Psoas muscle (tissue), 7 donors: ENCODE measurements at regions not wholly inside any gene's neighbourhood (a gene's known extent, or its start where the extent isn't known, plus 50 kb on each side); places are given as distances from the start of the nearest gene placed in this dataset.

Source experiments
- ATAC-seq, 4 donors: fragments of 200-7000 bp; cut with Tn5 transposase; one replicate each; pipeline ENCODE4 v1.9.1; 2020; ENCODE audit warnings: moderate library complexity in 3 of 4, mild to moderate bottlenecking in 2 of 4
- DNase-seq, 2 donors: peaks; one replicate each; pipeline ENCODE4 v3.0.0-alpha.2; 2020
- H3K27ac ChIP-seq: fragments of 200-600 bp; one replicate; pipeline ENCODE4 v1.8.0; 2022
- H3K27me3 ChIP-seq, 3 donors: fragments of 200-600 bp in 1 of 3; one replicate each; pipeline versions ENCODE4 v1.6.1 to v1.8.0; 2013 to 2022; ENCODE audit warnings: low read length in 2 of 3, mild to moderate bottlenecking in 2 of 3, moderate library complexity in 1 of 3; ENCODE audit not compliant: insufficient read depth in 3 of 3
- H3K36me3 ChIP-seq, 2 donors: fragments of 200-600 bp in 1 of 2; one replicate each; pipeline versions ENCODE4 v1.6.1 to v1.8.0; 2013 to 2022; ENCODE audit warnings: low read depth in 1 of 2, mild to moderate bottlenecking in 1 of 2, moderate library complexity in 1 of 2; ENCODE audit not compliant: insufficient read depth in 1 of 2
- H3K4me1 ChIP-seq: fragments of 200-600 bp; one replicate; pipeline ENCODE4 v1.8.0; 2022
- H3K4me3 ChIP-seq: fragments of 200-600 bp; one replicate; pipeline ENCODE4 v1.8.0; 2022; ENCODE audit warnings: mild to moderate bottlenecking
- H3K9me3 ChIP-seq: fragments of 200-600 bp; one replicate; pipeline ENCODE4 v1.8.0; 2022
- CTCF ChIP-seq: fragments of 200-600 bp; IDR thresholded peaks from one replicate; pipeline ENCODE4 v1.8.0; 2022; ENCODE audit warnings: antibody characterized with exemption
- WGBS, 3 donors: extraction: QIAGEN DNeasy Blood & Tissue Kit; methylation state at CpG; one replicate each; pipeline versions ENCODE4 v1.1.6 to v1.1.7; 2013; 5-methylcytosine and 5-hydroxymethylcytosine counted together
- intact Hi-C, 2 donors: fragments of 100-400 bp; cut with DNase I; formaldehyde crosslinking; loops; one replicate each; pipeline versions ENCODE4 v1.11.0 to v1.14.2; 2022
- donor health status: healthy with polysubstance abuse.
- donor health status: DM: no; HTN: no; CAD: no; lungs with moderate emphysema.
- donor health status: Bipolar disorder and iron deficiency.
- donor health status: healthy.
- donor health status: DM: yes; HTN: yes; CAD: no.
- donor health status: DM: no; HTN: no; CAD: no.
- donor health status: DM: yes; HTN: yes; CAD: no.

- Histone ChIP-seq H3K36me3 (no peaks in the 10 kb centered on the region), H3K27ac (no peak overlapping the region), H3K27me3 (peaks cover 0 to 4% (median 2%) of the 10 kb centered on the region in 3 donors), H3K4me1 (no peaks in the 10 kb centered on the region), H3K4me3 (no peak overlapping the region), H3K9me3 (no peaks in the 10 kb centered on the region)
- intact Hi-C loops = no loop called here
- TF ChIP-seq CTCF = no peak
- ATAC-seq (no peak), DNase-seq (no peak)
- WGBS, 3 donors = 82 to 87% (median 84%) methylated on average over 23 of the region's 23 CpGs
These were observed 137.3 kb upstream of the GPR12 start for GRCh38 chr13:26897706-26898550.

DNA sequence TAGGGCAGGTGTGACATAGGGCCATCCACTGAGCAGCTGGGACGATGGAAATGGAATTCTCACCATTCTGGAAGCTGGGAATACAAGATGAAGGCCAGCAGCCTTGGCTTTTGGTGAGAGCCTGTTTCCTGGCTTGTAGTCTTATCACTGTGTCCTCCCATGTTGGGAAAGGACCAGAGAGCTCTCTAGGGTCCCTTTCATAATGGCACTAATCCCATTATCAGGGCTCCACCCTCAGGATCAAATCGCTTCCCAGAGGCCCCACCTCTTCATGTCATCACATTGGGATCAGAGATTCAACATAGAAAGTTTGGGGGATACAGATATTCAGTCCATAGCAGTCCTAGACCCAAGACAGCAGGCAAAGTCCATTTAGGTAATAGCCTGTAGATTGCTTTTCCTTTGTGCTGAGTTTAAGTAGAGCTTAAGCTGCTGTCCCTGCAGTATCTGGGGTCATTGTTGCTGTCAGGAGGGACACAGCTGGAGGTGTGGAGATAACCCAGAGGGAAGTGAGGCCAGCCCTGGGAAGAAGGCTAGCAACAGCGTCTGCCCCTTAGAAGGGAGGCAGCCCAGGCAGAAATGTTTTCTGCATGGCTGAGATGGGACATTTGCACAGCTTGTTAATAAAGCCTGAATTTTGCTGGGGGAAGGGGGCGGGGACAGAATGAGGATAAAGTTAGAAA, 136.5 kb upstream of the GPR12 start:
- Histone ChIP-seq H3K36me3 (no peaks in the 10 kb centered on the region), H3K9me3 (no peaks in the 10 kb centered on the region), H3K4me1 (no peaks in the 10 kb centered on the region), H3K27me3 (peaks cover 0 to 4% (median 2%) of the 10 kb centered on the region in 3 donors), H3K4me3 (no peak overlapping the region), H3K27ac (no peak overlapping the region)
- ATAC-seq = no peak
- no peak for TF ChIP-seq CTCF
- 47 to 61% (median 60%) methylated on average over 4 of the region's 4 CpGs for WGBS, 3 donors
- intact Hi-C loops = no loop called here
- DNase-seq = no peak

- no peak for ATAC-seq
- WGBS, 3 donors = 46 to 53% (median 53%) methylated on average over 15 of the region's 15 CpGs
- no peaks in the 10 kb centered on the region for H3K36me3 ChIP-seq
- DNase-seq = no peak
- H3K4me1 ChIP-seq = no peaks in the 10 kb centered on the region
- H3K27me3 ChIP-seq = peaks cover 0 to 4% (median 2%) of the 10 kb centered on the region in 3 donors
- no peak overlapping the region for H3K27ac ChIP-seq
- no peak for TF ChIP-seq CTCF
- H3K4me3 ChIP-seq = no peak overlapping the region
- intact Hi-C loops = no loop called here
- H3K9me3 ChIP-seq = no peaks in the 10 kb centered on the region
These were observed 135.4 kb upstream of the GPR12 start for GRCh38 chr13:26895808-26896466.

DNA sequence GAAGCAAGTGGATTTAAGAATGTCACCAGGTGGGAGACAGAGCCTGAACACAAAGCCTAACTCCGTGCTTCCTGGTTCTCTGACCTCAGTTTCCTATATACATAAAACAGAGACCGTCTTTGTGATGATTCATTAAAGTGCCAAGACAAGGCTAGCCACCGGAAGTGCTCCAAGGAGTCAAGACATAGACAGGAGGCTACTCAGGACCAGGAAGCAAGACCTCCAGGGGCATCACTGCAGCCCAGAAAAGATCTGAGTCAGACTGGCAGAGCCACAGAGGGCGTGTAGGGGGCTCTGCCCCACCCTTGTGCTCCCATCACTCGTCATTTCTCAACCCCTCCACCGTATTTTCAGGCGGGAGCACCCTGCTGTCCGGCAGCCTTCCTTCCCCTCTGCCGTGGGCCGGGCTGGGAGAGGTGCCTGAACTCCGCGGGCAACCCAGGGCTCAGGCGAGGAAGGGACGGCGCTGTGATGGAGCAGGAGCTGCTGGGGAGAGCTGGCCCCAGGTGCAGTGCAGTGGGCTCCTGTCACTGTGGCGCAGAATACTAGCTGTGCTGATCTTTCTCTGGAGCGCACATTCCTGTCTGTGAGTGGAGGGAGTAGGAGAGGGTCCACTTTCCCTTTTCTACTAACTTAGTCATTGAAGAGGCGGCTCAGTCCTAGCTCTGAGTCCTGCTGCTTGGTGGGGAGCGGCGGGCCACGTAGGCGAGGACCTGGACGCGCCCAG, 134.7 kb upstream of the GPR12 start:
- 29 to 41% (median 40%) methylated on average over 23 to 24 of the region's 24 CpGs for WGBS, 3 donors
- intact Hi-C loops = no loop called here
- Histone ChIP-seq H3K9me3 (no peaks in the 10 kb centered on the region), H3K27ac (no peak overlapping the region), H3K36me3 (no peaks in the 10 kb centered on the region), H3K4me3 (no peak overlapping the region), H3K4me1 (no peaks in the 10 kb centered on the region), H3K27me3 (peaks cover 0 to 4% (median 2%) of the 10 kb centered on the region in 3 donors)
- no peak for ATAC-seq
- no peak for TF ChIP-seq CTCF
- no peak for DNase-seq
